Tibial artery (tissue), 4 donors: ENCODE measurements at regions not wholly inside any gene's neighbourhood (a gene's known extent, or its start where the extent isn't known, plus 50 kb on each side); places are given as distances from the start of the nearest gene placed in this dataset.

ENCODE experiments used
- DNase-seq, 2 donors: peaks; one replicate each; pipeline ENCODE4 v3.0.0-alpha.2; 2019
- H3K27ac ChIP-seq, 2 donors: fragments of 200-600 bp; sonication (generic) in 1 of 2; 1 replicate in 1 of 2; 2 replicates in 1 of 2; pipeline ENCODE4 v1.5.1; 2018 to 2019; ENCODE audit warnings: mild to moderate bottlenecking in 1 of 2
- H3K27me3 ChIP-seq, 2 donors: fragments of 200-600 bp; sonication (generic) in 1 of 2; one replicate each; pipeline versions ENCODE4 v1.5.1 to v1.6.0; 2016 to 2019
- H3K36me3 ChIP-seq, 3 donors: fragments of 200-600 bp; sonication (generic) in 2 of 3; one replicate each; pipeline ENCODE4 v1.5.1; 2016 to 2019; ENCODE audit warnings: mild to moderate bottlenecking in 2 of 3
- H3K4me1 ChIP-seq, 4 donors: fragments of 200-600 bp; sonication (generic) in 2 of 4; 1 replicate in 3 of 4; 2 replicates in 1 of 4; pipeline ENCODE4 v1.5.1; 2016 to 2019
- H3K4me3 ChIP-seq, 2 donors: fragments of 200-600 bp; sonication (generic) in 1 of 2; 1 replicate in 1 of 2; 2 replicates in 1 of 2; pipeline ENCODE4 v1.5.1; 2018 to 2019; ENCODE audit warnings: mild to moderate bottlenecking in 2 of 2
- H3K9me3 ChIP-seq, 3 donors: fragments of 200-600 bp; sonication (generic) in 1 of 3; one replicate each; pipeline ENCODE4 v1.5.1; 2016 to 2019
- CTCF ChIP-seq, 2 experiments: fragments of 200-600 bp in 1 of 2; fragments of 450-650 bp in 1 of 2; IDR thresholded peaks; one replicate each; pipeline ENCODE4 v1.5.1; 2017 to 2019; ENCODE audit warnings: antibody characterized with exemption in 2 of 2, mild to moderate bottlenecking in 1 of 2, moderate library complexity in 1 of 2
- intact Hi-C: fragments of 100-400 bp; cut with DNase I; formaldehyde crosslinking; loops from one replicate; pipeline ENCODE4 v1.15.0; 2023; ENCODE audit warnings: low total_unique reads

- intact Hi-C loops, result no loop called here
- H3K9me3 ChIP-seq, result peaks cover 0 to 8% (median 0%) of the 10 kb centered on the region in 3 donors
These were observed 132.9 kb upstream of the NR3C1 start for GRCh38 chr5:143536364-143536763.

GRCh38 chr5:143534761-143535154 lies 131.3 kb upstream of the NR3C1 start:
- H3K9me3 ChIP-seq, result peaks cover 0 to 8% (median 0%) of the 10 kb centered on the region in 3 donors
- no peak overlapping the region for H3K4me3 ChIP-seq
- TF ChIP-seq CTCF (IDR thresholded peaks at IDR 0.05), result no peak
- H3K27ac ChIP-seq, result no peak overlapping the region
- no peaks in the 10 kb centered on the region for H3K36me3 ChIP-seq
- H3K27me3 ChIP-seq, result no peaks in the 10 kb centered on the region
- intact Hi-C loops, result no loop called here
- H3K4me1 ChIP-seq, result peaks cover 0 to 7% (median 0%) of the 10 kb centered on the region in 4 donors
- no peak for DNase-seq

More at GRCh38 chr5:143536364-143536763, 132.9 kb upstream of the NR3C1 start:
- no peak for TF ChIP-seq CTCF (IDR thresholded peaks at IDR 0.05)
- peaks cover 0 to 7% (median 0%) of the 10 kb centered on the region in 4 donors for H3K4me1 ChIP-seq
- no peak overlapping the region for H3K4me3 ChIP-seq
- H3K27ac ChIP-seq, result no peak overlapping the region
- no peaks in the 10 kb centered on the region for H3K36me3 ChIP-seq
- peak; percentile 52 to 68 for DNase-seq
- H3K27me3 ChIP-seq, result no peaks in the 10 kb centered on the region

- TF ChIP-seq CTCF (IDR thresholded peaks at IDR 0.05), result no peak
- no peak for DNase-seq
These were observed 130.7 kb upstream of the NR3C1 start for GRCh38 chr5:143533978-143534760.

GRCh38 chr5:143533475-143533874 lies 130.0 kb upstream of the NR3C1 start:
- no peak for TF ChIP-seq CTCF (IDR thresholded peaks at IDR 0.05)
- intact Hi-C loops, result no loop called here
- Histone ChIP-seq H3K4me3 (no peak overlapping the region), H3K27me3 (no peaks in the 10 kb centered on the region), H3K9me3 (no peaks in the 10 kb centered on the region), H3K4me1 (peaks cover 0 to 7% (median 0%) of the 10 kb centered on the region in 4 donors), H3K27ac (no peak overlapping the region), H3K36me3 (no peaks in the 10 kb centered on the region)
- DNase-seq, result no peak

More at GRCh38 chr5:143533978-143534760, 130.7 kb upstream of the NR3C1 start:
- Histone ChIP-seq H3K4me3 (no peak overlapping the region), H3K27me3 (no peaks in the 10 kb centered on the region), H3K4me1 (peaks cover 0 to 7% (median 0%) of the 10 kb centered on the region in 4 donors), H3K9me3 (peaks cover 0 to 4% (median 0%) of the 10 kb centered on the region in 3 donors), H3K36me3 (no peaks in the 10 kb centered on the region), H3K27ac (no peak overlapping the region)
- intact Hi-C loops, result no loop called here

DNA sequence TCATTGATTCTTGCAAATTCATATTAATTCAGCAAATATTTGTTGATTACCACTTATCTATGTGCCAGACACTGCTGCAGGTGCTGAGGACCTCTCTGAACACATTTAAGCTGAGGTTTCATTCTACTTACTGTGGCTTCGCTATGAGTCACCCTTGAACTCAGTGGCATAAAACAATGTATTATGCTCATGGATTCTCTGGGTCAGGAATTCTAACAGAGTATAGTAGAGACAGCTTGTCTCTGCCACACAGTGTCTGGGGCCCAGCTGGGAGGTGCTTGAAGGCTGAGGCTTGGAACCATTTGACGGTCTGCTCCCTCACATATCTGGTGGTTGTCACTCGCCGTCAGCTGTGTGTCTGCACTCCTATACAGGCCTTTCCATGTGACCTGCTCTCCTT lies 124.3 kb upstream of the NR3C1 start:
- no peak for DNase-seq
- TF ChIP-seq CTCF (IDR thresholded peaks at IDR 0.05), result no peak
- intact Hi-C loops, result no loop called here
- Histone ChIP-seq H3K9me3 (no peaks in the 10 kb centered on the region), H3K4me3 (no peak overlapping the region), H3K27ac (no peak overlapping the region), H3K36me3 (no peaks in the 10 kb centered on the region), H3K4me1 (no peaks in the 10 kb centered on the region), H3K27me3 (no peaks in the 10 kb centered on the region)
